ENCODE measurements at regions not wholly inside any gene's neighbourhood (a gene's known extent, or its start where the extent isn't known, plus 50 kb on each side); places are given as distances from the start of the nearest gene placed in this dataset.
"Not testable (repeated sequence)": the region's sequence is repeated elsewhere in the genome, so short reads cannot be mapped to it uniquely, and the experiment has no call there.

- FAIRE-seq (no peak), DNase-seq (ENCODE audit: low read depth, low spot score) (no peak)
- Histone ChIP-seq H2AFZ (ENCODE audit: low read depth, low read length) (no peak overlapping the region), H3K4me2 (ENCODE audit: insufficient read depth, low read length) (no peak overlapping the region), H3K4me1 (ENCODE audit: control insufficient read depth, extremely low read depth, insufficient read depth, low read length) (no peaks in the 10 kb centered on the region), H3K27me3 (ENCODE audit: control insufficient read depth in 2 of 2, insufficient read depth in 2 of 2, low read length in 2 of 2) (no peaks in the 10 kb centered on the region), H3K27ac (ENCODE audit: insufficient read depth, low read depth, low read length) (no peak overlapping the region), H3K9ac (replicated peaks; ENCODE audit: extremely low read depth, insufficient read depth, low read length) (no peak overlapping the region), H3K4me3 (replicated peaks in 1 of 3; ENCODE audit: insufficient read depth in 1 of 3, low read depth in 1 of 3, low read length in 3 of 3) (no peak overlapping the region), H3K79me2 (ENCODE audit: control insufficient read depth, insufficient read depth, low read length) (no peaks in the 10 kb centered on the region), H3K9me3 (replicated peaks; ENCODE audit: control insufficient read depth, insufficient read depth, low read length) (no peaks in the 10 kb centered on the region), H4K20me1 (replicated peaks; ENCODE audit: control insufficient read depth, extremely low read depth, insufficient read depth, low read length) (no peaks in the 10 kb centered on the region), H3K9me1 (replicated peaks; ENCODE audit: control insufficient read depth, extremely low read depth, insufficient read depth, low read length) (no peaks in the 10 kb centered on the region), H3K36me3 (ENCODE audit: control insufficient read depth in 2 of 2, extremely low read depth in 1 of 2, insufficient read depth in 2 of 2, low read length in 2 of 2) (no peaks in the 10 kb centered on the region)
- no peak for TF ChIP-seq POLR2AphosphoS5 (IDR thresholded peaks at IDR 0.05; ENCODE audit: insufficient read depth, low read depth, low read length)
- no peak for TF ChIP-seq GATA2 (IDR thresholded peaks at IDR 0.05; ENCODE audit: insufficient read depth, insufficient read length, low read depth, low read length)
- TF ChIP-seq FOS (IDR thresholded peaks at IDR 0.05; ENCODE audit: borderline replicate concordance, insufficient read depth, low read length) = no peak
- TF ChIP-seq, protein P1, sequence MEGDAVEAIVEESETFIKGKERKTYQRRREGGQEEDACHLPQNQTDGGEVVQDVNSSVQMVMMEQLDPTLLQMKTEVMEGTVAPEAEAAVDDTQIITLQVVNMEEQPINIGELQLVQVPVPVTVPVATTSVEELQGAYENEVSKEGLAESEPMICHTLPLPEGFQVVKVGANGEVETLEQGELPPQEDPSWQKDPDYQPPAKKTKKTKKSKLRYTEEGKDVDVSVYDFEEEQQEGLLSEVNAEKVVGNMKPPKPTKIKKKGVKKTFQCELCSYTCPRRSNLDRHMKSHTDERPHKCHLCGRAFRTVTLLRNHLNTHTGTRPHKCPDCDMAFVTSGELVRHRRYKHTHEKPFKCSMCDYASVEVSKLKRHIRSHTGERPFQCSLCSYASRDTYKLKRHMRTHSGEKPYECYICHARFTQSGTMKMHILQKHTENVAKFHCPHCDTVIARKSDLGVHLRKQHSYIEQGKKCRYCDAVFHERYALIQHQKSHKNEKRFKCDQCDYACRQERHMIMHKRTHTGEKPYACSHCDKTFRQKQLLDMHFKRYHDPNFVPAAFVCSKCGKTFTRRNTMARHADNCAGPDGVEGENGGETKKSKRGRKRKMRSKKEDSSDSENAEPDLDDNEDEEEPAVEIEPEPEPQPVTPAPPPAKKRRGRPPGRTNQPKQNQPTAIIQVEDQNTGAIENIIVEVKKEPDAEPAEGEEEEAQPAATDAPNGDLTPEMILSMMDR (IDR thresholded peaks at IDR 0.05; ENCODE audit: extremely low read depth in 1 of 2, insufficient read depth in 1 of 2, low read depth in 1 of 2, low read length in 2 of 2) = no peak
- TF ChIP-seq MYC (IDR thresholded peaks at IDR 0.05; ENCODE audit: low read depth, low read length) = no peak
- no peak for TF ChIP-seq POLR2A (IDR thresholded peaks at IDR 0.05; ENCODE audit: low read depth, low read length)
- TF ChIP-seq EZH2 (IDR thresholded peaks at IDR 0.05; ENCODE audit: borderline replicate concordance, low read depth, low read length, severe bottlenecking) = no peak
- no peak for TF ChIP-seq JUN (IDR thresholded peaks at IDR 0.05; ENCODE audit: borderline replicate concordance, insufficient read depth, insufficient read length, low read depth)
- TF ChIP-seq, protein P2, sequence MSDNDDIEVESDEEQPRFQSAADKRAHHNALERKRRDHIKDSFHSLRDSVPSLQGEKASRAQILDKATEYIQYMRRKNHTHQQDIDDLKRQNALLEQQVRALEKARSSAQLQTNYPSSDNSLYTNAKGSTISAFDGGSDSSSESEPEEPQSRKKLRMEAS (IDR thresholded peaks at IDR 0.05; ENCODE audit: insufficient read depth, insufficient read length) = no peak
- CTCF ChIA-PET = no interaction called here
- BruUV-seq (replicated peaks) = no TSS peak
- dilution Hi-C loops (cut with MboI; ENCODE audit: extremely low pct_ligation_motif_present, low sequenced_read_pairs) = no loop called here
- POLR2A ChIA-PET = no interaction called here
- intact Hi-C loops (cut with micrococcal nuclease) = loop anchor here (10.0 kb wide), 1 partner anchor 1756 kb away; no protein-coding TSS in a partner anchor
These were observed 150.7 kb upstream of the MB21D2 start for GRCh38 chr3:193068365-193068764.

DNA sequence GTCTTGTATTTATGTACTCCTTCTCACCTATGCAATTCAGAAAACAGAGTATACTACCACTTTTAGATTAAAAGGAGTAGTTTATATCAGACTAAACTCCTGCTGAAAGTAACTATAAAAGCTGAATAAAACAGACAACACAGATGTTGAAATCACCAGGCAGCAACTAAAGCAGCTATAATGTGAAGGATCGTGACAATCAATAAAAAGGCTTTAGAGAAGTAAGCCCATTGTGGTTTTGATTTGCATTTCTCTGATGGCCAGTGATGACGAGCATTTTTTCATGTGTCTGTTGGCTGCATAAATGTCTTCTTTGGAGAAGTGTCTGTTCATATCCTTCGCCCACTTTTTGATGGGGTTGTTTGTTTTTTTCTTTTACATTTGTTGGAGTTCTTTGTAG lies 152.1 kb upstream of the MB21D2 start:
- DNase-seq (ENCODE audit: low read depth, low spot score) = not testable (repeated sequence)
- CTCF ChIA-PET = interaction anchor here (1.0 kb wide), 1 partner anchor 257 kb away, joined by 3 read pairs; no protein-coding TSS in a partner anchor

More for the DNA sequence above, 152.1 kb upstream of the MB21D2 start:
- H3K4me2 ChIP-seq (ENCODE audit: insufficient read depth, low read length); H3K27me3 ChIP-seq (ENCODE audit: control insufficient read depth in 2 of 2, insufficient read depth in 2 of 2, low read length in 2 of 2); H2AFZ ChIP-seq (ENCODE audit: low read depth, low read length); H3K9ac ChIP-seq (replicated peaks; ENCODE audit: extremely low read depth, insufficient read depth, low read length); H3K4me1 ChIP-seq (ENCODE audit: control insufficient read depth, extremely low read depth, insufficient read depth, low read length); H3K4me3 ChIP-seq (replicated peaks in 1 of 3; ENCODE audit: insufficient read depth in 1 of 3, low read depth in 1 of 3, low read length in 3 of 3); H3K9me3 ChIP-seq (replicated peaks; ENCODE audit: control insufficient read depth, insufficient read depth, low read length); H3K79me2 ChIP-seq (ENCODE audit: control insufficient read depth, insufficient read depth, low read length); H4K20me1 ChIP-seq (replicated peaks; ENCODE audit: control insufficient read depth, extremely low read depth, insufficient read depth, low read length); H3K9me1 ChIP-seq (replicated peaks; ENCODE audit: control insufficient read depth, extremely low read depth, insufficient read depth, low read length); BruUV-seq (replicated peaks); dilution Hi-C loops (cut with MboI; ENCODE audit: extremely low pct_ligation_motif_present, low sequenced_read_pairs); FAIRE-seq; POLR2A ChIA-PET; H3K36me3 ChIP-seq (ENCODE audit: control insufficient read depth in 2 of 2, extremely low read depth in 1 of 2, insufficient read depth in 2 of 2, low read length in 2 of 2); H3K27ac ChIP-seq (ENCODE audit: insufficient read depth, low read depth, low read length): not testable (repeated sequence)
- intact Hi-C loops (cut with micrococcal nuclease) = loop anchor here (10.0 kb wide), 1 partner anchor 1755 kb away; no protein-coding TSS in a partner anchor
